ENCODE measurements at regions not wholly inside any gene's neighbourhood (a gene's known extent, or its start where the extent isn't known, plus 50 kb on each side); places are given as distances from the start of the nearest gene placed in this dataset.

GRCh38 chr10:43737003-43737402 is 88.3 kb upstream of the ZNF32 start:
- no peak overlapping the region for H3K4me3 ChIP-seq (ENCODE audit: low read depth, low read length)
- DNase-seq (ENCODE audit: low read depth): no peak

GRCh38 chr10:43735907-43736306 is 87.2 kb upstream of the ZNF32 start:
- H3K4me3 ChIP-seq (ENCODE audit: low read depth, low read length): no peak overlapping the region
- no peak for DNase-seq (ENCODE audit: low read depth)

- no peak for DNase-seq (ENCODE audit: low read depth)
- no peak overlapping the region for H3K4me3 ChIP-seq (ENCODE audit: low read depth, low read length)
These were observed 86.0 kb upstream of the ZNF32 start for GRCh38 chr10:43734716-43735115.

GRCh38 chr10:43731486-43731885 is 82.8 kb upstream of the ZNF32 start:
- no peak overlapping the region for H3K4me3 ChIP-seq (ENCODE audit: low read depth, low read length)

GRCh38 chr10:43728425-43728824 is 79.7 kb upstream of the ZNF32 start:
- DNase-seq (ENCODE audit: low read depth): no peak
- H3K4me3 ChIP-seq (ENCODE audit: low read depth, low read length): no peak overlapping the region

More at GRCh38 chr10:43731486-43731885, 82.8 kb upstream of the ZNF32 start:
- no peak for DNase-seq (ENCODE audit: low read depth)

GRCh38 chr10:43727935-43728334 is 79.3 kb upstream of the ZNF32 start:
- DNase-seq (ENCODE audit: low read depth): no peak

GRCh38 chr10:43715334-43715733 is 66.7 kb upstream of the ZNF32 start:
- H3K4me3 ChIP-seq (ENCODE audit: low read depth, low read length): no peak overlapping the region
- DNase-seq (ENCODE audit: low read depth): no peak

More at GRCh38 chr10:43727935-43728334, 79.3 kb upstream of the ZNF32 start:
- H3K4me3 ChIP-seq (ENCODE audit: low read depth, low read length): no peak overlapping the region

GRCh38 chr10:43712821-43713584 is 64.3 kb upstream of the ZNF32 start:
- DNase-seq (ENCODE audit: low read depth): no peak
- H3K4me3 ChIP-seq (ENCODE audit: low read depth, low read length): no peak overlapping the region

- H3K4me3 ChIP-seq (ENCODE audit: low read depth, low read length): no peak overlapping the region
- no peak for DNase-seq (ENCODE audit: low read depth)
These were observed 62.2 kb upstream of the ZNF32 start for GRCh38 chr10:43710772-43711471.

GRCh38 chr10:43708262-43708661 is 59.6 kb upstream of the ZNF32 start:
- no peak overlapping the region for H3K4me3 ChIP-seq (ENCODE audit: low read depth, low read length)
- DNase-seq (ENCODE audit: low read depth): no peak

GRCh38 chr10:43707770-43708169 is 59.1 kb upstream of the ZNF32 start:
- DNase-seq (ENCODE audit: low read depth): no peak
- no peak overlapping the region for H3K4me3 ChIP-seq (ENCODE audit: low read depth, low read length)

GRCh38 chr10:43706166-43706565 is 57.5 kb upstream of the ZNF32 start:
- H3K4me3 ChIP-seq (ENCODE audit: low read depth, low read length): no peak overlapping the region
- no peak for DNase-seq (ENCODE audit: low read depth)

- DNase-seq (ENCODE audit: low read depth): no peak
- no peak overlapping the region for H3K4me3 ChIP-seq (ENCODE audit: low read depth, low read length)
These were observed 54.6 kb upstream of the ZNF32 start for GRCh38 chr10:43703286-43703685.

GRCh38 chr10:43702936-43703281 is 54.2 kb upstream of the ZNF32 start:
- H3K4me3 ChIP-seq (ENCODE audit: low read depth, low read length): no peak overlapping the region
- DNase-seq (ENCODE audit: low read depth): no peak

- no peak overlapping the region for H3K4me3 ChIP-seq (ENCODE audit: low read depth, low read length)
- no peak for DNase-seq (ENCODE audit: low read depth)
These were observed 53.7 kb upstream of the ZNF32 start for GRCh38 chr10:43702213-43702935.

GRCh38 chr10:43701295-43701694 is 52.6 kb upstream of the ZNF32 start:
- no peak overlapping the region for H3K4me3 ChIP-seq (ENCODE audit: low read depth, low read length)
- DNase-seq (ENCODE audit: low read depth): no peak

GRCh38 chr10:43700306-43700705 is 51.6 kb upstream of the ZNF32 start:
- DNase-seq (ENCODE audit: low read depth): no peak
- H3K4me3 ChIP-seq (ENCODE audit: low read depth, low read length): no peak overlapping the region

GRCh38 chr10:43699516-43699915 is 50.8 kb upstream of the ZNF32 start:
- DNase-seq (ENCODE audit: low read depth): no peak
- no peak overlapping the region for H3K4me3 ChIP-seq (ENCODE audit: low read depth, low read length)

All from skeletal muscle cell (primary cell).